Endothelial cell of umbilical vein (primary cell): ENCODE measurements at regions not wholly inside any gene's neighbourhood (a gene's known extent, or its start where the extent isn't known, plus 50 kb on each side); places are given as distances from the start of the nearest gene placed in this dataset.

ENCODE experiments used
- BruUV-seq: library from RNA; stranded (reverse); fragments of 400-500 nt; replicated peaks from 2 replicates; lab custom pipeline; 2021; lab: Mats Ljungman, UMichigan
- CTCF ChIA-PET: fragments of 300-600, 350-600 bp; sonication (Branson Sonifier 250); formaldehyde crosslinking; loops from one replicate; lab custom pipeline; 2021; ENCODE audit warnings: antibody characterized with exemption, inconsistent platforms; lab: Charles Lee
- POLR2A ChIA-PET: fragments of 300-600, 350-600 bp; sonication (Branson Sonifier 250); formaldehyde crosslinking; loops from one replicate; lab custom pipeline; 2021; ENCODE audit warnings: antibody characterized with exemption, inconsistent platforms; lab: Charles Lee
- DNase-seq: peaks from one replicate; pipeline ENCODE4 v3.0.0-alpha.2; 2011; ENCODE audit warnings: low read depth, low spot score
- FAIRE-seq: peaks from 2 replicates; lab custom pipeline; 2011; peaks lifted over from hg19 to GRCh38; lab: Jason Lieb, UNC
- H2AFZ ChIP-seq: 2 replicates; pipeline ENCODE4 v1.6.0; 2012; ENCODE audit warnings: low read depth, low read length, control low read depth, inconsistent platforms
- H3K27ac ChIP-seq: 2 replicates; pipeline ENCODE4 v1.5.1; 2011; ENCODE audit warnings: low read depth, mild to moderate bottlenecking, control low read depth, low read length, moderate library complexity; ENCODE audit not compliant: insufficient read depth
- H3K27me3 ChIP-seq, 2 experiments: 2 replicates each; pipeline versions ENCODE4 v1.6.0 to v1.6.1; 2011; ENCODE audit warnings: low read length in 2 of 2, mixed read lengths in 1 of 2; ENCODE audit not compliant: control insufficient read depth in 2 of 2, insufficient read depth in 2 of 2
- H3K36me3 ChIP-seq, 2 experiments: 2 replicates in 1 of 2; 3 replicates in 1 of 2; pipeline ENCODE4 v1.5.1; 2011; ENCODE audit warnings: low read length in 2 of 2, mild to moderate bottlenecking in 1 of 2, moderate library complexity in 1 of 2; ENCODE audit not compliant: control insufficient read depth in 2 of 2, insufficient read depth in 2 of 2; ENCODE audit errors: extremely low read depth in 1 of 2
- H3K4me1 ChIP-seq: 3 replicates; pipeline ENCODE4 v1.5.1; 2011; ENCODE audit warnings: mild to moderate bottlenecking, low read length; ENCODE audit not compliant: control insufficient read depth, insufficient read depth; ENCODE audit errors: extremely low read depth
- H3K4me2 ChIP-seq: 2 replicates; pipeline ENCODE4 v1.6.1; 2011; ENCODE audit warnings: low read length, control low read depth, mixed read lengths; ENCODE audit not compliant: insufficient read depth
- H3K4me3 ChIP-seq, 3 experiments: fragments of 200-600 bp in 1 of 3; sonication (generic), shearing (Covaris generic) in 1 of 3; replicated peaks in 1 of 3; 2 replicates each; pipeline ENCODE4 v1.5.1; 2011 to 2016; ENCODE audit warnings: control low read depth in 3 of 3, low read length in 3 of 3, mild to moderate bottlenecking in 2 of 3, inconsistent platforms in 1 of 3, low read depth in 1 of 3, moderate library complexity in 1 of 3; ENCODE audit not compliant: insufficient read depth in 1 of 3
- H3K79me2 ChIP-seq: 2 replicates; pipeline ENCODE4 v1.6.0; 2012; ENCODE audit warnings: low read length, inconsistent platforms; ENCODE audit not compliant: control insufficient read depth, insufficient read depth
- H3K9ac ChIP-seq: replicated peaks from 2 replicates; pipeline ENCODE3; 2011; ENCODE audit warnings: low read length, control low read depth; ENCODE audit not compliant: insufficient read depth; ENCODE audit errors: extremely low read depth
- H3K9me1 ChIP-seq: replicated peaks from 3 replicates; pipeline ENCODE4 v1.6.0; 2011; ENCODE audit warnings: mild to moderate bottlenecking, low read length; ENCODE audit not compliant: control insufficient read depth, insufficient read depth; ENCODE audit errors: extremely low read depth
- H3K9me3 ChIP-seq: replicated peaks from 2 replicates; pipeline ENCODE4 v1.5.1; 2012; ENCODE audit warnings: low read length, inconsistent platforms; ENCODE audit not compliant: control insufficient read depth, insufficient read depth
- H4K20me1 ChIP-seq: replicated peaks from 2 replicates; pipeline ENCODE3; 2011; ENCODE audit warnings: mild to moderate bottlenecking, low read length; ENCODE audit not compliant: control insufficient read depth, insufficient read depth; ENCODE audit errors: extremely low read depth
- CTCF ChIP-seq, 2 donors: IDR thresholded peaks; 1 replicate in 1 of 2; 2 replicates in 1 of 2; pipeline ENCODE4 v1.5.1; 2011; ENCODE audit warnings: low read length in 2 of 2, mild to moderate bottlenecking in 2 of 2, moderate library complexity in 2 of 2, control low read depth in 1 of 2, inconsistent platforms in 1 of 2, low read depth in 1 of 2; ENCODE audit not compliant: insufficient read depth in 1 of 2; ENCODE audit errors: extremely low read depth in 1 of 2
- EZH2 ChIP-seq: IDR thresholded peaks from 2 replicates; pipeline ENCODE4 v1.6.1; 2012; ENCODE audit warnings: borderline replicate concordance, low read depth, mild to moderate bottlenecking, moderate library complexity, low read length, inconsistent platforms; ENCODE audit not compliant: severe bottlenecking
- GATA2 ChIP-seq: IDR thresholded peaks from 2 replicates; pipeline ENCODE4 v1.7.0; 2011; ENCODE audit warnings: low read depth, mild to moderate bottlenecking, moderate library complexity, mixed read lengths, low read length; ENCODE audit not compliant: insufficient read length, insufficient read depth
- JUN ChIP-seq: IDR thresholded peaks from 2 replicates; pipeline ENCODE4 v1.6.1; 2011; ENCODE audit warnings: borderline replicate concordance, low read depth; ENCODE audit not compliant: insufficient read length, insufficient read depth
- POLR2A ChIP-seq: IDR thresholded peaks from 2 replicates; pipeline ENCODE4 v1.6.1; 2012; ENCODE audit warnings: low read depth, mild to moderate bottlenecking, control low read depth, low read length
- dilution Hi-C: fragments of 300-500 bp; cut with MboI; formaldehyde crosslinking; loops from one replicate; pipeline ENCODE4 v1.15.0; 2019; ENCODE audit warnings: low sequenced_read_pairs; ENCODE audit not compliant: extremely low pct_ligation_motif_present
- intact Hi-C: fragments of 100-400 bp; cut with micrococcal nuclease; formaldehyde crosslinking; loops from one replicate; pipeline ENCODE4 v1.10.0; 2022

DNA sequence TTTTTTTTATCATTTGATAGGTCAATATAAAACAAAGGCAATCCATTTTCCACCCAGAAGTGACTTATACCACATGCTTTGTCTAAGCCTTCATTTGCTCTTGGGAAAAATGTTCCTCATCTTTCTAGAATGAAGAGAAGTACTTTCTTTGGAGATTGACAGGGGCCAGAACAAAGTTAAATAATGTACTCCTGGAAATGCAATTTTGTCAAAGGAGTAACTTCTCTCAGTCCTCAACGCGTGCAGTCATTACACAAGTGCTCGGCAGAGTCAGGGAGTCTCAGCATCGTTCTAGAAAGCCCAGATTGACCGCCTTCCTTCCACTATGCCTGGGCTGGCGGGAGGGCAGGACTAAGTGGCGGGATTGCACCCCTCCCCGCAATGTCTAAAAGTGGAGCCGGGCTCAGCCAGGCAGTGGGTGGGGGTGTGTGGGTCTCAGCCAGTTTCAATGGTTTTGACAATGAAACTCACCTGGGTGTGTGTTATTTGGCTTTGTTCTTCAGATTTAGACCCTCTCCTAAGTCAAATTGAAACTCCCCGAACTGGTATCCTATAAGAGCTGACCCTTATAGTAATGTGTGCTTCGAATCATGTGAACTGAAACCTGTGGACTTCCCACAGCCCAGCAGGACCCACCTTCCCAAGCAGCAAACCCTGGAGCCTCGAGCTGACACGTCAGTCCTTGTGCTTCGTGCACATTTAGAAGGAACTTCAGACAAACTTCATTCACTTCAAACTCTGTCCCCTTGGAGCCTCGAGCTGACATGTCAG, 63.2 kb upstream of the DUSP22 start:
- FAIRE-seq, result no peak
- H4K20me1 ChIP-seq, result no peaks in the 10 kb centered on the region
- H2AFZ ChIP-seq, result no peak overlapping the region
- H3K36me3 ChIP-seq, result no peaks in the 10 kb centered on the region
- dilution Hi-C loops (no loop called here), intact Hi-C loops (no loop called here)
- no peak overlapping the region for H3K4me3 ChIP-seq
- ChIA-PET CTCF (interaction anchor here (1.0 kb wide), 1 partner anchor 12 kb away, joined by 3 read pairs; no protein-coding TSS in a partner anchor), POLR2A (no interaction called here)
- no peaks in the 10 kb centered on the region for H3K27me3 ChIP-seq
- TF ChIP-seq CTCF (IDR thresholded peaks at IDR 0.05; ENCODE audit: extremely low read depth in 1 of 2, insufficient read depth in 1 of 2, low read depth in 1 of 2, low read length in 2 of 2), result no peak
- TF ChIP-seq EZH2, result no peak
- TF ChIP-seq POLR2A, result no peak
- TF ChIP-seq GATA2, result no peak
- TF ChIP-seq JUN, result no peak
- no peaks in the 10 kb centered on the region for H3K9me1 ChIP-seq
- no peaks in the 10 kb centered on the region for H3K79me2 ChIP-seq
- BruUV-seq, result no TSS peak
- no peaks in the 10 kb centered on the region for H3K9me3 ChIP-seq
- H3K27ac ChIP-seq, result no peak overlapping the region
- H3K4me1 ChIP-seq, result no peaks in the 10 kb centered on the region
- no peak overlapping the region for H3K4me2 ChIP-seq
- H3K9ac ChIP-seq, result no peak overlapping the region
- DNase-seq, result no peak
